ENCODE measurements at regions not wholly inside any gene's neighbourhood (a gene's known extent, or its start where the extent isn't known, plus 50 kb on each side); places are given as distances from the start of the nearest gene placed in this dataset.
"Not testable (repeated sequence)": the region's sequence is repeated elsewhere in the genome, so short reads cannot be mapped to it uniquely, and the experiment has no call there.

GRCh38 chrX:50967736-50968135 lies 57.2 kb downstream of the BMP15 start:
- no peak for DNase-seq
- no peaks in the 10 kb centered on the region for H3K27me3 ChIP-seq (ENCODE audit: control insufficient read depth, insufficient read depth, low read length)
- H3K4me3 ChIP-seq (ENCODE audit: insufficient read depth, low read depth, low read length), result no peak overlapping the region
- H3K36me3 ChIP-seq (replicated peaks; ENCODE audit: control insufficient read depth, insufficient read depth, low read length), result no peaks in the 10 kb centered on the region

DNA sequence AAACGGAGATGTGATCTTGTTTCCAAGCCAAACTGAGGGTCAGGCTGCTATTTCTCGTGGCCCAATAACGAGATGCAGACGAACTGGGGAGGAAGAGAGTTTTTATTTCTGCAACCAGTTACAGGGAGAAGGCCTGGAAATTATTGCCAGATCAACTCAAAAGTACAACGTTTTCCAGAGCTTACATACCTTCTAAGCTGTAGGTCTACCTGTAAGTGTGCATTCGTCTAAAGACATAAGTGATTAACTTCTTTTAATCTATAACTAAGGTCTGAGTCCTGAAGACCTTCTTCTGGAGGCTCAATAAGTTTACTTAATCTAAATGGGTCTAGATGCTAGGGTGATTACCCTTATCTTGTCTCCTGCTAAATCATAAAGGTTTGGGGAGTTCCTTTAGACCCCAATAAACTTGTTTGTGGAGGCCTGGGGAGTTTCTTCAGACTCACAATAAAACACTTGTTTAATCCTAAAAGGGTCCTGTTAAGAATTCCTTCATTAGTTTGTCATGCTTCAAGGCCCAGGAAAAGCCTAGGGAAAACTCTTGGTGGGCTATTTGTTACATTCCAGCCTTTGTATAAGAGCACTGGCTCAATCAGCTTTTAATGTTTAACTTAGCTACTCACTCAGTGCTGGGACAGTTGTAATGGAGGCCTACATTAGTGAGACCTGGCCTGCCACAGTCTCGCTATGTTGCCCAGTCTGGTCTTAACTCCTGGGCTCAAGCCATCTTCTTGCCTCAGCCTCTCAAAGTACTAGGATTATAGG lies 58.5 kb downstream of the BMP15 start:
- not testable (repeated sequence) for H3K4me3 ChIP-seq (ENCODE audit: insufficient read depth, low read depth, low read length); H3K27me3 ChIP-seq (ENCODE audit: control insufficient read depth, insufficient read depth, low read length); H3K36me3 ChIP-seq (replicated peaks; ENCODE audit: control insufficient read depth, insufficient read depth, low read length); DNase-seq

DNA sequence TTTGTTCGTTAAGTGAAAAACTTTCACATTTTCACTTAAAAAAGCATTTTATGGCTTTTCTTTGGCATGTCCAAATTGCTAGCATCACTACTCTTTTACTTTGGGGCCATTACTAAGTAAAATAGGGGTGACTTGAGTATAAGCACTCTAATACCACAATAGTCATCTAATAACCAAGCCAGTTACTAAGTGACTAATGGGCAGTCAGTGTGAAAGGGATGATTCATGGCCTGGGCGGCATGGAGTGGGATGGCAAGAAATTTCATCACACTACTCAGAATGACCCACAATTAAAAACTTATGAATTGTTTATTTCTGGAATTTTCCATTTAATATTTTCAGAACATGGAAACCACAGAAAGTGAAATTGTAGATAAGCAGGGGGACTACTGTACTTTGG lies 60.9 kb downstream of the BMP15 start:
- Histone ChIP-seq H3K27me3 (ENCODE audit: control insufficient read depth, insufficient read depth, low read length) (no peaks in the 10 kb centered on the region), H3K4me3 (ENCODE audit: insufficient read depth, low read depth, low read length) (no peak overlapping the region), H3K36me3 (replicated peaks; ENCODE audit: control insufficient read depth, insufficient read depth, low read length) (no peaks in the 10 kb centered on the region)
- DNase-seq, result no peak

- no peak overlapping the region for H3K4me3 ChIP-seq (ENCODE audit: insufficient read depth, low read depth, low read length)
- no peaks in the 10 kb centered on the region for H3K36me3 ChIP-seq (replicated peaks; ENCODE audit: control insufficient read depth, insufficient read depth, low read length)
- H3K27me3 ChIP-seq (ENCODE audit: control insufficient read depth, insufficient read depth, low read length), result no peaks in the 10 kb centered on the region
- no peak for DNase-seq
These were observed 62.7 kb downstream of the BMP15 start for GRCh38 chrX:50973199-50973598.

- no peaks in the 10 kb centered on the region for H3K36me3 ChIP-seq (replicated peaks; ENCODE audit: control insufficient read depth, insufficient read depth, low read length)
- H3K4me3 ChIP-seq (ENCODE audit: insufficient read depth, low read depth, low read length), result no peak overlapping the region
- no peaks in the 10 kb centered on the region for H3K27me3 ChIP-seq (ENCODE audit: control insufficient read depth, insufficient read depth, low read length)
- DNase-seq, result peak; percentile 17
These were observed 68.6 kb downstream of the BMP15 start for GRCh38 chrX:50978920-50979682.

GRCh38 chrX:50980251-50980650 lies 69.7 kb downstream of the BMP15 start:
- Histone ChIP-seq H3K36me3 (replicated peaks; ENCODE audit: control insufficient read depth, insufficient read depth, low read length) (no peaks in the 10 kb centered on the region), H3K27me3 (ENCODE audit: control insufficient read depth, insufficient read depth, low read length) (no peaks in the 10 kb centered on the region), H3K4me3 (ENCODE audit: insufficient read depth, low read depth, low read length) (no peak overlapping the region)
- DNase-seq, result no peak

GRCh38 chrX:50988649-50989048 lies 78.1 kb downstream of the BMP15 start:
- no peaks in the 10 kb centered on the region for H3K27me3 ChIP-seq (ENCODE audit: control insufficient read depth, insufficient read depth, low read length)
- DNase-seq, result peak; percentile 12
- no peaks in the 10 kb centered on the region for H3K36me3 ChIP-seq (replicated peaks; ENCODE audit: control insufficient read depth, insufficient read depth, low read length)
- no peak overlapping the region for H3K4me3 ChIP-seq (ENCODE audit: insufficient read depth, low read depth, low read length)

- peak; percentile 44 for DNase-seq
- Histone ChIP-seq H3K4me3 (ENCODE audit: insufficient read depth, low read depth, low read length) (no peak overlapping the region), H3K36me3 (replicated peaks; ENCODE audit: control insufficient read depth, insufficient read depth, low read length) (no peaks in the 10 kb centered on the region), H3K27me3 (ENCODE audit: control insufficient read depth, insufficient read depth, low read length) (no peaks in the 10 kb centered on the region)
These were observed 86.4 kb downstream of the BMP15 start for GRCh38 chrX:50996930-50997329.

DNA sequence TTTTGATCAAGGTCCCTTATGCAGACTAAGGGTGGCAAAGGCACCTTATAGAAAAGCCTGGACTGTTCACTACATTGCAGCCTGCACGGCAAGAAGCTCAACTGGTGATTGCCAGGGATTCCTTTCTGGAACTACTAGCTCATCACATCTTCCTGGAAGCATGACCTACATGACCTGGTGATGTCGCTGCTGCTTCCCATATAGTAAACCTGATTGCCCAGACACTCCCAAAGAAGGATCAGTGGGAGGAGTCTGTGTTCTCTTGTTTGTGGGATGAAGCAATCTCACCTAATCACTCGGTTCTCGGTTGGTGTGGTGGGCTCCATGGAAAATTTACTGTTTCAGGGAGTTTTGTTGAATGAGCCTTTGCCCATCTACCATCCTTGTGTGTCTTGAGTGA lies 89.8 kb downstream of the BMP15 start:
- H3K4me3 ChIP-seq (ENCODE audit: insufficient read depth, low read depth, low read length), result not testable (repeated sequence)

DNA sequence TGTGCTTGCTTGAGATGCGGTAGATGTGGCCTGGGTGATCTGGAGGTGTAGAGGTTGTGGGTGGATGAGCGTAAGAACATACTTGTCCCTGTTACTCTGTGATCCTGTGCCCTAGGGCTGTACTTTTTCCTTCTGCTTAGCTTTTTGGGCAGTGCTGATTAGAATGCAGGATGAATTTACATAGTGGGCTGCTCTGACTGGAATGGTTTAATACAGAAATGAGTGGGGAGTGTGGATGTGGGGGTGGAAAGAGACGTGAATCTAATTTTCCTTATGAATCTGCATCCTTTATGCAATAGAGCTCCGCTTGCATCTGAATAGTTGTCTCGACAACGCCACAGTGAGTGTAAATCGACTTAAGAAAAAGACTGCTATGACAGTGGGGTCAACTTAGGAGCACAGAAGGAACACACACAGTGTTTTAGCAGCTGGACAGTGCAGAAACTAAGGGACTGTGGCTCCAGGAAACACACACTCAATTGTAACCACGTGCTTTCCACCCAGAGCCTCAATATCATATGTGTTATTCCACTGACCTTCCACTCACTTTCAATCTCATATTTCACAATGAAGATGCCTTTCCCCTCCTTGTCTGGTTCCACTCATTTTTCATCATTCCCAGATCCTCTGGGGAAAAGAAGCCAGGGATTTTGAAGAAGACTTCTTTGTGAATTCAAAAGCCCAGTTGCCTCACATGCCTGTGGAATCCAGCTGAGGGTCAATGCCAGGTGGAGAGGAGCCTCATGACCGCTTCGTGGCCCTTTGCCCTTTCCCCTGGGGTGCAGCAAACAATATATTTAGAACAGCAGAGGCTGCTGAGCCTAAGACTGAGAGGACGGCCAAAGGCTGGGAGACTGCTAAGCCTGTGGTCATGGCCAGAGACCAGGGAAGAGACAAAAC lies 91.4 kb downstream of the BMP15 start:
- H3K4me3 ChIP-seq (ENCODE audit: insufficient read depth, low read depth, low read length); H3K27me3 ChIP-seq (ENCODE audit: control insufficient read depth, insufficient read depth, low read length); DNase-seq; H3K36me3 ChIP-seq (replicated peaks; ENCODE audit: control insufficient read depth, insufficient read depth, low read length): not testable (repeated sequence)

More for the DNA sequence above, 89.8 kb downstream of the BMP15 start:
- H3K27me3 ChIP-seq (ENCODE audit: control insufficient read depth, insufficient read depth, low read length); DNase-seq; H3K36me3 ChIP-seq (replicated peaks; ENCODE audit: control insufficient read depth, insufficient read depth, low read length): not testable (repeated sequence)

GRCh38 chrX:51006064-51006463 lies 95.5 kb downstream of the BMP15 start:
- H3K27me3 ChIP-seq (ENCODE audit: control insufficient read depth, insufficient read depth, low read length), result no peaks in the 10 kb centered on the region
- no peaks in the 10 kb centered on the region for H3K36me3 ChIP-seq (replicated peaks; ENCODE audit: control insufficient read depth, insufficient read depth, low read length)
- no peak overlapping the region for H3K4me3 ChIP-seq (ENCODE audit: insufficient read depth, low read depth, low read length)
- no peak for DNase-seq

GRCh38 chrX:51024106-51024696 lies 113.7 kb downstream of the BMP15 start:
- no peaks in the 10 kb centered on the region for H3K36me3 ChIP-seq (replicated peaks; ENCODE audit: control insufficient read depth, insufficient read depth, low read length)
- no peak overlapping the region for H3K4me3 ChIP-seq (ENCODE audit: insufficient read depth, low read depth, low read length)
- DNase-seq, result peak; percentile 5
- H3K27me3 ChIP-seq (ENCODE audit: control insufficient read depth, insufficient read depth, low read length), result no peaks in the 10 kb centered on the region

DNA sequence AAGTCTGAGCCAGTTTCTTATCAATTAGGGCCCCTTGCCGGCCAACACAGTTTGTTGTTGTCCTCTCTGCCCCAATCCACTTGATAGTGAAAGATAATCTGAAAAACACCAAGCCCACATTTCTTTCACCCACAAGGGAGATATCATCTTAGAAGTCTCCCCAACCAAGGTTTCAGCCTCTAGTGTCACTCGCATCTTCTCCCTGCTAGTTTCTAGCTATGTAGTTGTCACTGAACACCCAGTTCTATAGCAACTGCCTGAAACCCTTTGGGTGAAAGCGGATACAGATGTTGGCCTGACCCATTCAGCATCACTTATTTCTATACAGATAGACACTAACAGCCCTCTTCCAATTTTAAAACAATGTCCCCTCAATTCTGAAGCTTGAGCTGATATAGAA lies 116.3 kb downstream of the BMP15 start:
- Histone ChIP-seq H3K27me3 (ENCODE audit: control insufficient read depth, insufficient read depth, low read length) (no peaks in the 10 kb centered on the region), H3K4me3 (ENCODE audit: insufficient read depth, low read depth, low read length) (no peak overlapping the region), H3K36me3 (replicated peaks; ENCODE audit: control insufficient read depth, insufficient read depth, low read length) (no peaks in the 10 kb centered on the region)
- no peak for DNase-seq

- no peaks in the 10 kb centered on the region for H3K27me3 ChIP-seq (ENCODE audit: control insufficient read depth, insufficient read depth, low read length)
- no peaks in the 10 kb centered on the region for H3K36me3 ChIP-seq (replicated peaks; ENCODE audit: control insufficient read depth, insufficient read depth, low read length)
- no peak overlapping the region for H3K4me3 ChIP-seq (ENCODE audit: insufficient read depth, low read depth, low read length)
- DNase-seq, result no peak
These were observed 125.2 kb downstream of the BMP15 start for GRCh38 chrX:51035746-51036145.

All from H7 (cell line).